Panc1 (cell line): ENCODE measurements at regions not wholly inside any gene's neighbourhood (a gene's known extent, or its start where the extent isn't known, plus 50 kb on each side); places are given as distances from the start of the nearest gene placed in this dataset.

Experiments
- ATAC-seq: fragments of 200-7000 bp; cut with Tn5 transposase; 2 replicates; pipeline ENCODE4 v1.9.1; 2020; ENCODE audit warnings: mild to moderate bottlenecking, moderate library complexity
- BruUV-seq: library from RNA; stranded (reverse); fragments of 400-500 nt; replicated peaks from 2 replicates; lab custom pipeline; 2021; lab: Mats Ljungman, UMichigan
- CTCF ChIA-PET: fragments of 300-600 bp; sonication (Branson Sonifier 250); formaldehyde crosslinking; loops from one replicate; lab custom pipeline; 2022; ENCODE audit warnings: antibody characterized with exemption; lab: Charles Lee
- POLR2A ChIA-PET: fragments of 300-600 bp; sonication (Branson Sonifier 250); formaldehyde crosslinking; loops from one replicate; lab custom pipeline; 2022; ENCODE audit warnings: antibody characterized with exemption; lab: Charles Lee
- DNase-seq: peaks from one replicate; pipeline ENCODE4 v3.0.0-alpha.2; 2010; ENCODE audit warnings: low read depth, low spot score
- H3K27ac ChIP-seq: 2 replicates; pipeline ENCODE4 v1.5.1; 2011; ENCODE audit warnings: mild to moderate bottlenecking, low read length, inconsistent platforms
- H3K27me3 ChIP-seq: fragments of 200-500 bp; sonication (Bioruptor generic); 2 replicates; pipeline ENCODE4 v1.6.0; 2014; ENCODE audit warnings: low read length, inconsistent platforms; ENCODE audit not compliant: control insufficient read depth, insufficient read depth
- H3K36me3 ChIP-seq: fragments of 200-500 bp; sonication (Bioruptor generic); 2 replicates; pipeline ENCODE4 v1.5.1; 2014; ENCODE audit warnings: inconsistent platforms, mild to moderate bottlenecking, low read length, moderate library complexity; ENCODE audit not compliant: control insufficient read depth, insufficient read depth
- H3K4me1 ChIP-seq: 2 replicates; pipeline ENCODE4 v1.5.1; 2011; ENCODE audit warnings: inconsistent platforms, mild to moderate bottlenecking, low read length, moderate library complexity; ENCODE audit not compliant: control insufficient read depth, insufficient read depth
- H3K4me3 ChIP-seq, 2 experiments: 2 replicates each; pipeline ENCODE4 v1.5.1; 2011 to 2012; ENCODE audit warnings: low read depth in 2 of 2, low read length in 2 of 2, mild to moderate bottlenecking in 2 of 2, inconsistent platforms in 1 of 2, moderate library complexity in 1 of 2
- H3K9me3 ChIP-seq: fragments of 200-500 bp; sonication (Bioruptor generic); 2 replicates; pipeline ENCODE4 v1.5.1; 2014; ENCODE audit warnings: low read depth, mild to moderate bottlenecking, inconsistent platforms, low read length, moderate library complexity; ENCODE audit not compliant: control insufficient read depth, insufficient read depth
- POLR2AphosphoS5 ChIP-seq: IDR thresholded peaks from 2 replicates; pipeline ENCODE4 v1.6.1; 2012; ENCODE audit warnings: mild to moderate bottlenecking, low read depth, low read length, moderate library complexity
- REST ChIP-seq, 2 experiments: IDR thresholded peaks; 2 replicates each; pipeline ENCODE4 v1.6.1; 2011 to 2012; ENCODE audit warnings: low read depth in 2 of 2, control low read depth in 1 of 2, low read length in 1 of 2, mild to moderate bottlenecking in 1 of 2, moderate library complexity in 1 of 2; ENCODE audit not compliant: insufficient read depth in 1 of 2
- SIN3A ChIP-seq: IDR thresholded peaks from 2 replicates; pipeline ENCODE4 v1.6.1; 2012; ENCODE audit warnings: low read depth, mild to moderate bottlenecking, low read length, moderate library complexity, borderline replicate concordance; ENCODE audit not compliant: insufficient read depth
- TCF7L2 ChIP-seq: IDR thresholded peaks from 2 replicates; pipeline ENCODE4 v1.6.1; 2011; ENCODE audit warnings: mild to moderate bottlenecking, low read depth, low read length, inconsistent platforms
- in situ Hi-C: cut with HindIII; loops from 2 replicates; pipeline ENCODE4 v1.10.0; 2016; ENCODE audit warnings: low sequenced_read_pairs, low pct_unique_long_range_greater_than_20kb
- intact Hi-C: fragments of 100-400 bp; cut with micrococcal nuclease; formaldehyde crosslinking; loops from one replicate; pipeline ENCODE4 v1.10.0; 2022; ENCODE audit not compliant: unreplicated experiment
- TF ChIP-seq, protein P1 (sequence below): fragments of 450-650 bp; IDR thresholded peaks from 2 replicates; pipeline ENCODE4 v1.5.1; 2017; ENCODE audit warnings: mild to moderate bottlenecking

DNA sequence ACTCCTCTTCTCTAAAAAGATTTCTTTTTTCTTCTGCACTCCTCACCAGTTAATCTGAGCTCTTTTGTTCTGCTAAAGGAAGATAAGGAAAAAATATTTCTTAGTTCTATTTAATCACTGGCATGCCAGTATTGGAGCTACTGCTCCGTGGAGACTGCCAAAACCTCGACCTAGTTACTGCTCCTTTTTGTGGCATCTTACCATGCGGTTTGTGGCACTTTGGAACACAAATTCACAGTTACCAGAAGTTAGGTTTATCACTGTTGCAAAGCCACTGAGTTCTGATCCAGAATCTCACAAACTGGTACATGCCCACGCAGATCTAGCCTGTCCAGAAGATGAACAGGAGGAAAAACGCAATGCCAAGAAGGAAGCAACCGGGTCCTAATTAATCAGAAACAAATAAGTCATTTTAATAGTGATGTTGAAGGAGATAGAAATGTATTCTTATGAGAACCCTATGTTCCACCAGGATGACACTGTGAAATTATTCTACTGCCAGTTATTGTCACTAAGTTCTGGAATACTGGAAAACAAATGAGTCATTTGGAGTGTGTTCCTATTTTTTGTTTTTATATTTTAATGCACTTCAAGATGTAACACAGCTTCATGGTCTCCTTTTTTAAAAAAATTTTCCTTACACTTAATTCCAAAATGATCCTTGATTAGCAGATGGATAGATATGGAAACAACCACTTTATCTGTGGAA lies 106.7 kb upstream of the GK2 start:
- Histone ChIP-seq H3K36me3 (no peaks in the 10 kb centered on the region), H3K27ac (no peak overlapping the region), H3K4me3 (no peak overlapping the region), H3K4me1 (no peaks in the 10 kb centered on the region), H3K27me3 (no peaks in the 10 kb centered on the region), H3K9me3 (no peaks in the 10 kb centered on the region)
- DNase-seq (no peak), ATAC-seq (no peak)
- TF ChIP-seq, protein P1, sequence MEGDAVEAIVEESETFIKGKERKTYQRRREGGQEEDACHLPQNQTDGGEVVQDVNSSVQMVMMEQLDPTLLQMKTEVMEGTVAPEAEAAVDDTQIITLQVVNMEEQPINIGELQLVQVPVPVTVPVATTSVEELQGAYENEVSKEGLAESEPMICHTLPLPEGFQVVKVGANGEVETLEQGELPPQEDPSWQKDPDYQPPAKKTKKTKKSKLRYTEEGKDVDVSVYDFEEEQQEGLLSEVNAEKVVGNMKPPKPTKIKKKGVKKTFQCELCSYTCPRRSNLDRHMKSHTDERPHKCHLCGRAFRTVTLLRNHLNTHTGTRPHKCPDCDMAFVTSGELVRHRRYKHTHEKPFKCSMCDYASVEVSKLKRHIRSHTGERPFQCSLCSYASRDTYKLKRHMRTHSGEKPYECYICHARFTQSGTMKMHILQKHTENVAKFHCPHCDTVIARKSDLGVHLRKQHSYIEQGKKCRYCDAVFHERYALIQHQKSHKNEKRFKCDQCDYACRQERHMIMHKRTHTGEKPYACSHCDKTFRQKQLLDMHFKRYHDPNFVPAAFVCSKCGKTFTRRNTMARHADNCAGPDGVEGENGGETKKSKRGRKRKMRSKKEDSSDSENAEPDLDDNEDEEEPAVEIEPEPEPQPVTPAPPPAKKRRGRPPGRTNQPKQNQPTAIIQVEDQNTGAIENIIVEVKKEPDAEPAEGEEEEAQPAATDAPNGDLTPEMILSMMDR, result no peak
- TF ChIP-seq POLR2AphosphoS5 (no peak), TCF7L2 (no peak), REST (IDR thresholded peaks at IDR 0.05; ENCODE audit: insufficient read depth in 1 of 2, low read depth in 2 of 2, low read length in 1 of 2) (no peak), SIN3A (no peak)
- ChIA-PET POLR2A (no interaction called here), CTCF (no interaction called here)
- in situ Hi-C loops, result no loop called here
- BruUV-seq, result no TSS peak
- intact Hi-C loops, result no loop called here

DNA sequence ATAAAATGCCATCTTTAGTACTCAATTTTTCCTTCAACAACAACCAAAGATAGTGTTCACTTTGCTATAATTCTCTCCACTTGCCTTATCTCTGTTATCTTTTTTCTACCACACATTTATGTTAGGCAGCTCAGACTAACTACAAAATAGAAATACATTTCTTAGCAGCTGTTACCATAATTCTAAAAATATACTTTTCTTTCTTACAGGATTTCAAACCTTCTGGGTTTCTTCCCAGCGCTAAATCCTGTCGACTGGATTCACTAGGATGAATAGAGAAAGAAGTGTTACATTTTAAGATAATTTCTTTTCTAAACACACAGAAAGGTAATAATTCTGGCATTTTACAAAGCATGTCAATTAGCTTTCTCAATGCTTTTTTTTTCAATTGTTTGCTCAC lies 105.5 kb upstream of the GK2 start:
- ATAC-seq (no peak), DNase-seq (no peak)
- H3K36me3 ChIP-seq, result no peaks in the 10 kb centered on the region
- POLR2A ChIA-PET, result no interaction called here
- TF ChIP-seq, protein P1, result no peak
- TF ChIP-seq REST (IDR thresholded peaks at IDR 0.05; ENCODE audit: insufficient read depth in 1 of 2, low read depth in 2 of 2, low read length in 1 of 2) (no peak), SIN3A (no peak), POLR2AphosphoS5 (no peak), TCF7L2 (no peak)
- H3K4me1 ChIP-seq, result no peaks in the 10 kb centered on the region
- no peak overlapping the region for H3K27ac ChIP-seq
- H3K27me3 ChIP-seq, result no peaks in the 10 kb centered on the region
- CTCF ChIA-PET, result no interaction called here
- in situ Hi-C loops, result no loop called here
- BruUV-seq, result no TSS peak
- intact Hi-C loops, result no loop called here
- no peak overlapping the region for H3K4me3 ChIP-seq
- H3K9me3 ChIP-seq, result no peaks in the 10 kb centered on the region
